ENCODE measurements at regions not wholly inside any gene's neighbourhood (a gene's known extent, or its start where the extent isn't known, plus 50 kb on each side); places are given as distances from the start of the nearest gene placed in this dataset.

GRCh38 chr1:110816945-110817344 lies 56.0 kb upstream of the CD53 start:
- no peak for DNase-seq

- no peak for DNase-seq
Observed at GRCh38 chr1:110811529-110811928, 61.4 kb upstream of the CD53 start.

GRCh38 chr1:110800079-110800478 lies 72.9 kb upstream of the CD53 start:
- DNase-seq, result no peak

- no peak for DNase-seq
Observed at GRCh38 chr1:110798691-110799256, 74.2 kb upstream of the CD53 start.

- no peak for DNase-seq
Observed at GRCh38 chr1:110788673-110789072, 84.3 kb upstream of the CD53 start.

- DNase-seq, result no peak
Observed at GRCh38 chr1:110787328-110788071, 85.4 kb upstream of the CD53 start.

GRCh38 chr1:110786802-110787327 lies 86.1 kb upstream of the CD53 start:
- DNase-seq, result no peak

GRCh38 chr1:110785612-110786011 lies 87.3 kb upstream of the CD53 start:
- no peak for DNase-seq

- no peak for DNase-seq
Observed at GRCh38 chr1:110785055-110785454, 87.9 kb upstream of the CD53 start.

- peak; percentile 34 for DNase-seq
Observed at GRCh38 chr1:110783292-110783918, 89.5 kb upstream of the CD53 start.

- no peak for DNase-seq
Observed at GRCh38 chr1:110781525-110781924, 91.4 kb upstream of the CD53 start.

GRCh38 chr1:110780600-110781484 lies 92.1 kb upstream of the CD53 start:
- peak; percentile 66 for DNase-seq

- DNase-seq, result no peak
Observed at GRCh38 chr1:110779636-110780035, 93.3 kb upstream of the CD53 start.

- DNase-seq, result no peak
Observed at GRCh38 chr1:110778821-110779220, 94.1 kb upstream of the CD53 start.

- DNase-seq, result no peak
Observed at GRCh38 chr1:110777228-110777627, 95.7 kb upstream of the CD53 start.

- DNase-seq, result no peak
Observed at GRCh38 chr1:110774398-110774797, 98.5 kb upstream of the CD53 start.

- DNase-seq, result no peak
Observed at GRCh38 chr1:110773813-110774212, 99.1 kb upstream of the KCNA3 start.

- DNase-seq, result no peak
Observed at GRCh38 chr1:110771245-110772022, 96.7 kb upstream of the KCNA3 start.

GRCh38 chr1:110770832-110771231 lies 96.1 kb upstream of the KCNA3 start:
- no peak for DNase-seq

- DNase-seq, result no peak
Observed at GRCh38 chr1:110768605-110769004, 93.9 kb upstream of the KCNA3 start.

GRCh38 chr1:110766336-110766647 lies 91.6 kb upstream of the KCNA3 start:
- no peak for DNase-seq

All from left kidney (tissue), 1 donor.